ENCODE measurements at regions not wholly inside any gene's neighbourhood (a gene's known extent, or its start where the extent isn't known, plus 50 kb on each side); places are given as distances from the start of the nearest gene placed in this dataset.

DNA sequence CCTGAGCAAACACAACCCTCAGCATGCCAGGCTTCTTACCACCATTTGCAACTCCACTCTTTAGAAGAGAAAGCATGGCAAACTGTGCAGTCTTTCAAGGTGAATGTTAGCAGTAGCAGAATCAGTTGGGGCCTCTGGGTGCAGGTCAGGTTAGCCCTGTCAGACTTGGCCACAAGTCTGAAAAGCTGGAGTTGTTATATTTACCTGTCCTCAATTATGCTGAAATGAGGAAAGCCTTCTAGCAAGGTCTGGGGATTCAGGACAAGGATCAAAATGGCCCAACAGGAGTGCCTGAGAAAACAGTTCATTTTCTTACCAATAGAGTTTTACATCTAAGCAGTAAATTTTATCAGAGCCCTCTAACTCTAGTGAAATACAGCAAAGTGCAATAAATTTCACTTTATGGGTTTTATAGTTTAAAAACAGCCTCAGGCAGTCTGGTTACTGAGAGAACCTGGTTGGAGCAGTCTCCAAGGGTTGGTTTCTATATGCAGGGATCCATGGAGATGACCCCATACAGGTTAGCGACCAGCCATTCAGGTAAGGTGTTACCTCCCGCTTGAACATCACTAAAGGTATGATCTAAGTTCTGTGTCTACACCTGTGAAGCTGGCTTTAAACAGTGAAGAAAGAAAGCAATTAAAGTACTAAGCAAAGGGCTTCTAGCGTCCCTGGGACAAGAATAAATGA, 212.5 kb upstream of the MPPED2 start:
- H3K27me3 ChIP-seq (ENCODE audit: control insufficient read depth, insufficient read depth, low read length): no peaks in the 10 kb centered on the region
- H3K4me3 ChIP-seq (ENCODE audit: low read length in 3 of 3): no peak overlapping the region
- no peak for FAIRE-seq
- no peak overlapping the region for H3K27ac ChIP-seq (ENCODE audit: low read depth in 2 of 2, low read length in 2 of 2)
- H3K4me1 ChIP-seq (ENCODE audit: control insufficient read depth in 2 of 3, insufficient read depth in 2 of 3, low read depth in 1 of 3, low read length in 3 of 3): no peaks in the 10 kb centered on the region
- H3K36me3 ChIP-seq (ENCODE audit: control insufficient read depth in 2 of 3, insufficient read depth in 3 of 3, low read length in 3 of 3): no peaks in the 10 kb centered on the region
- H3K9me3 ChIP-seq (ENCODE audit: control insufficient read depth in 2 of 3, insufficient read depth in 1 of 3, low read length in 3 of 3): no peaks in the 10 kb centered on the region
- intact Hi-C loops (cut with DNase I): no loop called here
- H3K9ac ChIP-seq (ENCODE audit: low read length in 3 of 3): no peak overlapping the region
- TF ChIP-seq, protein P1, sequence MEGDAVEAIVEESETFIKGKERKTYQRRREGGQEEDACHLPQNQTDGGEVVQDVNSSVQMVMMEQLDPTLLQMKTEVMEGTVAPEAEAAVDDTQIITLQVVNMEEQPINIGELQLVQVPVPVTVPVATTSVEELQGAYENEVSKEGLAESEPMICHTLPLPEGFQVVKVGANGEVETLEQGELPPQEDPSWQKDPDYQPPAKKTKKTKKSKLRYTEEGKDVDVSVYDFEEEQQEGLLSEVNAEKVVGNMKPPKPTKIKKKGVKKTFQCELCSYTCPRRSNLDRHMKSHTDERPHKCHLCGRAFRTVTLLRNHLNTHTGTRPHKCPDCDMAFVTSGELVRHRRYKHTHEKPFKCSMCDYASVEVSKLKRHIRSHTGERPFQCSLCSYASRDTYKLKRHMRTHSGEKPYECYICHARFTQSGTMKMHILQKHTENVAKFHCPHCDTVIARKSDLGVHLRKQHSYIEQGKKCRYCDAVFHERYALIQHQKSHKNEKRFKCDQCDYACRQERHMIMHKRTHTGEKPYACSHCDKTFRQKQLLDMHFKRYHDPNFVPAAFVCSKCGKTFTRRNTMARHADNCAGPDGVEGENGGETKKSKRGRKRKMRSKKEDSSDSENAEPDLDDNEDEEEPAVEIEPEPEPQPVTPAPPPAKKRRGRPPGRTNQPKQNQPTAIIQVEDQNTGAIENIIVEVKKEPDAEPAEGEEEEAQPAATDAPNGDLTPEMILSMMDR (IDR thresholded peaks at IDR 0.05; ENCODE audit: borderline replicate concordance, extremely low read depth, insufficient read depth): no peak
- DNase-seq: peak in 3 of 5 donors; percentile 14 to 55 (median 52)

DNA sequence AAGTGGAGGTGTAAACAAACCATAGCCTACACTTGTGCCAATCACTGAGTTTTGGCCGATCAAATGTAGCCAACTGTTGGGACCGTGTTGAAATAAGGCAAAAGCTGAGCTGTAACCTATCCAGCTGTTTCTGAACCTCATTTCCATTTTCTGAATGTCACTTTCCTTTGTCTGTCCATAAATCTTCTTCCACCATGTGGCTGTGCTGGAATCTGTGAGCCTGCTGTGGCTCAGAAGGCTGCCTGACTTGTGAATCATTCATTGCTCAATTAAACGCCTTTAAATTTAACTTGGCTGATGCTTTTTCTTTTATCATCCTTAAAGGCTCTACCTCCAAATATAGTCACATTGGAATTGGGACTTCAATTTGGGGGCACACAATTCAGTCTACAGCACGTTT, 203.1 kb upstream of the MPPED2 start:
- H3K9ac ChIP-seq (ENCODE audit: low read length in 3 of 3): no peak overlapping the region
- H3K4me3 ChIP-seq (ENCODE audit: low read length in 3 of 3): no peak overlapping the region
- peaks cover 2 to 8% (median 3%) of the 10 kb centered on the region in 3 donors for H3K4me1 ChIP-seq (ENCODE audit: control insufficient read depth in 2 of 3, insufficient read depth in 2 of 3, low read depth in 1 of 3, low read length in 3 of 3)
- DNase-seq (no peak), FAIRE-seq (no peak)
- H3K27ac ChIP-seq (ENCODE audit: low read depth in 2 of 2, low read length in 2 of 2): no peak overlapping the region
- no peaks in the 10 kb centered on the region for H3K27me3 ChIP-seq (ENCODE audit: control insufficient read depth, insufficient read depth, low read length)
- H3K9me3 ChIP-seq (ENCODE audit: control insufficient read depth in 2 of 3, insufficient read depth in 1 of 3, low read length in 3 of 3): no peaks in the 10 kb centered on the region
- intact Hi-C loops (cut with DNase I): no loop called here
- no peaks in the 10 kb centered on the region for H3K36me3 ChIP-seq (ENCODE audit: control insufficient read depth in 2 of 3, insufficient read depth in 3 of 3, low read length in 3 of 3)
- TF ChIP-seq, protein P1 (IDR thresholded peaks at IDR 0.05; ENCODE audit: borderline replicate concordance, extremely low read depth, insufficient read depth): no peak

DNA sequence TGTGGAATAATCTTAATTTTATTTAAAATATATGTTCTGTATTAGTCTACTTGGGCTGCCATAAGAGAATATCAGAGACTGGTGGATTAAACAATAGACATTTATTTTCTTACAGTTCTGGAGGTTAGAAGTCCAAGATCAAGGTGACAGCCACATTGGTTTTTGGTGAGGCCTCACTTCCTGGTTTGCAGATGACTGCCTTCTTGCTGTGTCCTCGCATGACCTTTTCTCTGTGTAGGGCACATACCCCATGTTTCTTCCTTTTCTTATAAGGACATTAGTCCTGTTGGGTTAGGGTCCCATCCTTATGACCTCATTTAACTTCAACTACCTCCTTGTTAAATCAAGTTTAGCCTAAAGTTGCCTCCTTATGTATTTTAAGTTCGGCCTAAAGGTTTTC, 202.7 kb upstream of the MPPED2 start:
- Histone ChIP-seq H3K27ac (ENCODE audit: low read depth in 2 of 2, low read length in 2 of 2) (no peak overlapping the region), H3K27me3 (ENCODE audit: control insufficient read depth, insufficient read depth, low read length) (no peaks in the 10 kb centered on the region), H3K9me3 (ENCODE audit: control insufficient read depth in 2 of 3, insufficient read depth in 1 of 3, low read length in 3 of 3) (no peaks in the 10 kb centered on the region), H3K4me3 (ENCODE audit: low read length in 3 of 3) (no peak overlapping the region), H3K9ac (ENCODE audit: low read length in 3 of 3) (no peak overlapping the region), H3K36me3 (ENCODE audit: control insufficient read depth in 2 of 3, insufficient read depth in 3 of 3, low read length in 3 of 3) (no peaks in the 10 kb centered on the region), H3K4me1 (ENCODE audit: control insufficient read depth in 2 of 3, insufficient read depth in 2 of 3, low read depth in 1 of 3, low read length in 3 of 3) (peaks cover 2 to 8% (median 3%) of the 10 kb centered on the region in 3 donors)
- TF ChIP-seq, protein P1 (IDR thresholded peaks at IDR 0.05; ENCODE audit: borderline replicate concordance, extremely low read depth, insufficient read depth): no peak
- FAIRE-seq: no peak
- no peak for DNase-seq
- intact Hi-C loops (cut with DNase I): no loop called here

All from kidney (tissue), 13 donors.